A549 (cell line): ENCODE measurements at regions not wholly inside any gene's neighbourhood (a gene's known extent, or its start where the extent isn't known, plus 50 kb on each side); places are given as distances from the start of the nearest gene placed in this dataset.

Experiments
- ATAC-seq, 2 experiments: fragments of 200-7000 bp in 1 of 2; fragments of >200 bp in 1 of 2; cut with Nextera tagmentation in 1 of 2; cut with Tn5 transposase in 1 of 2; 3 replicates each; pipeline versions ENCODE4 v1.8.0 to v1.9.1; 2018 to 2020; ENCODE audit warnings: mild to moderate bottlenecking in 1 of 2, moderate library complexity in 1 of 2
- CTCF ChIA-PET: fragments of 300-600 bp; sonication (Branson Sonifier 250); formaldehyde crosslinking; extraction: SDS; loops from one replicate; lab custom pipeline; 2021; ENCODE audit warnings: antibody characterized with exemption, inconsistent platforms; lab: Yijun Ruan, JAX
- POLR2A ChIA-PET: fragments of 350-600 bp; formaldehyde crosslinking; extraction: SDS; loops from one replicate; lab custom pipeline; 2021; ENCODE audit warnings: antibody characterized with exemption, inconsistent platforms; lab: Yijun Ruan, JAX
- DNase-seq, 2 experiments: peaks; one replicate each; pipeline versions ENCODE4 v3.0.0 to v3.0.0-alpha.2; 2011 to 2016; ENCODE audit warnings: low read depth in 1 of 2, low spot score in 1 of 2
- FAIRE-seq: peaks from 2 replicates; lab custom pipeline; 2011; peaks lifted over from hg19 to GRCh38; lab: Jason Lieb, UNC
- H3K27ac ChIP-seq, 2 experiments: fragments of >200 bp; sonication (Bioruptor Twin); formaldehyde crosslinking; 3 replicates each; pipeline ENCODE4 v1.5.1; 2016 to 2017
- H3K4me1 ChIP-seq: fragments of >200 bp; sonication (Bioruptor Twin); formaldehyde crosslinking; 3 replicates; pipeline ENCODE4 v1.6.1; 2016
- H3K4me2 ChIP-seq: fragments of >200 bp; sonication (Bioruptor Twin); formaldehyde crosslinking; 3 replicates; pipeline ENCODE4 v1.6.1; 2016
- H3K4me3 ChIP-seq: fragments of >200 bp; sonication (Bioruptor Twin); formaldehyde crosslinking; 3 replicates; pipeline ENCODE4 v1.5.1; 2016
- H3K9me3 ChIP-seq: fragments of >200 bp; sonication (Bioruptor Twin); formaldehyde crosslinking; 3 replicates; pipeline ENCODE4 v1.6.1; 2016
- CHD4 ChIP-seq: fragments of 200-600 bp; sonication (generic); IDR thresholded peaks from 2 replicates; pipeline ENCODE4 v1.6.1; 2016; ENCODE audit warnings: antibody characterized with exemption, mild to moderate bottlenecking, borderline replicate concordance
- CTCF ChIP-seq: fragments of >200 bp; sonication (Bioruptor Twin); formaldehyde crosslinking; IDR thresholded peaks from 3 replicates; pipeline ENCODE4 v1.5.1; 2016
- E2F6 ChIP-seq: IDR thresholded peaks from 2 replicates; pipeline ENCODE4 v1.6.1; 2012; ENCODE audit warnings: low read depth, borderline replicate concordance
- EHMT2 ChIP-seq: fragments of 200-600 bp; sonication (generic); IDR thresholded peaks from 2 replicates; pipeline ENCODE4 v1.6.1; 2016; ENCODE audit warnings: antibody characterized with exemption, low read depth, mild to moderate bottlenecking, moderate library complexity
- ELK1 ChIP-seq: fragments of 150-350 bp; IDR thresholded peaks from 2 replicates; pipeline ENCODE4 v1.6.1; 2014; ENCODE audit warnings: low read depth, mild to moderate bottlenecking, low read length
- FOSB ChIP-seq: fragments of 250-450 bp; sonication (Bioruptor Pico); IDR thresholded peaks from 2 replicates; pipeline ENCODE4 v1.5.0; 2020; ENCODE audit warnings: mild to moderate bottlenecking, moderate library complexity
- GATA3 ChIP-seq: IDR thresholded peaks from 2 replicates; pipeline ENCODE4 v1.6.1; 2012; ENCODE audit warnings: borderline replicate concordance
- HOXB13 ChIP-seq: fragments of 250-450 bp; sonication (Bioruptor Pico); IDR thresholded peaks from 2 replicates; pipeline ENCODE4 v1.5.0; 2020; ENCODE audit warnings: low read depth, mild to moderate bottlenecking, moderate library complexity
- JUN ChIP-seq, 2 experiments: fragments of >200 bp; sonication (Bioruptor Twin); formaldehyde crosslinking; IDR thresholded peaks; 2 replicates in 1 of 2; 3 replicates in 1 of 2; pipeline ENCODE4 v1.6.1; 2016 to 2017
- JUNB ChIP-seq: fragments of >200 bp; sonication (Bioruptor Twin); formaldehyde crosslinking; IDR thresholded peaks from 2 replicates; pipeline ENCODE4 v1.6.1; 2016
- MAFK ChIP-seq: fragments of 450-650 bp; IDR thresholded peaks from 2 replicates; pipeline ENCODE4 v1.6.1; 2014; ENCODE audit not compliant: partially characterized antibody
- MAX ChIP-seq: IDR thresholded peaks from 2 replicates; pipeline ENCODE4 v1.6.1; 2012
- MYC ChIP-seq: IDR thresholded peaks from 2 replicates; pipeline ENCODE4 v1.6.1; 2012; ENCODE audit warnings: mild to moderate bottlenecking, inconsistent platforms, low read length, improper control_type of control experiment, borderline replicate concordance
- NFE2L2 ChIP-seq: fragments of 150-350 bp; conservative IDR thresholded peaks from 2 replicates; pipeline ENCODE4 v1.6.1; 2014; ENCODE audit warnings: low read length
- NR3C1 ChIP-seq: fragments of >200 bp; sonication (Bioruptor Twin); formaldehyde crosslinking; IDR thresholded peaks from 3 replicates; pipeline ENCODE4 v1.6.1; 2017
- PHF8 ChIP-seq: fragments of 200-600 bp; sonication (generic); IDR thresholded peaks from 2 replicates; pipeline ENCODE4 v1.6.1; 2016; ENCODE audit warnings: low read depth, mild to moderate bottlenecking, antibody characterized with exemption, moderate library complexity, borderline replicate concordance
- POLR2AphosphoS2 ChIP-seq: conservative IDR thresholded peaks from 2 replicates; pipeline ENCODE4 v1.6.1; 2012; ENCODE audit warnings: low read length, improper control_type of control experiment, inconsistent platforms
- RNF2 ChIP-seq: fragments of 200-600 bp; sonication (generic); IDR thresholded peaks from 2 replicates; pipeline ENCODE4 v1.6.1; 2016; ENCODE audit warnings: low read depth, mild to moderate bottlenecking, antibody characterized with exemption, moderate library complexity, borderline replicate concordance
- TP53 ChIP-seq: fragments of 250-450 bp; sonication (Bioruptor Pico); IDR thresholded peaks from 2 replicates; pipeline ENCODE4 v1.5.0; 2021; ENCODE audit warnings: mild to moderate bottlenecking, moderate library complexity
- ZNF302 ChIP-seq: fragments of 250-450 bp; sonication (Bioruptor Pico); IDR thresholded peaks from 2 replicates; pipeline ENCODE4 v1.9.0; 2021; ENCODE audit warnings: inconsistent platforms, mild to moderate bottlenecking, moderate library complexity
- WGBS: methylation state at CpG from one replicate; pipeline ENCODE4 v1.1.6; 2017; ENCODE audit errors: missing lambda C conversion rate; 5-methylcytosine and 5-hydroxymethylcytosine counted together

- FAIRE-seq: no peak
- ATAC-seq: no peak
- WGBS: 26% methylated on average over 8 of the region's 8 CpGs
Observed at GRCh38 chr19:21604951-21605476, 99.6 kb downstream of the ZNF429 start.

More at GRCh38 chr19:21604951-21605476, 99.6 kb downstream of the ZNF429 start:
- H3K4me1 ChIP-seq: no peaks in the 10 kb centered on the region
- POLR2A ChIA-PET: no interaction called here
- no peak for TF ChIP-seq CHD4
- TF ChIP-seq HOXB13 (CRISPR knock-in tag): no peak
- TF ChIP-seq TP53 (CRISPR knock-in tag): no peak
- TF ChIP-seq GATA3: no peak
- TF ChIP-seq MAX: no peak
- no peak for TF ChIP-seq ZNF302 (CRISPR knock-in tag)
- no peak for TF ChIP-seq ELK1
- no peak for TF ChIP-seq RNF2
- TF ChIP-seq FOSB: no peak
- no peak for TF ChIP-seq E2F6
- TF ChIP-seq JUNB: no peak
- no peak for TF ChIP-seq MAFK
- no peak for TF ChIP-seq PHF8
- no peak for TF ChIP-seq EHMT2
- no peak for TF ChIP-seq MYC
- TF ChIP-seq POLR2AphosphoS2: no peak
- TF ChIP-seq CTCF: no peak
- TF ChIP-seq JUN (IDR thresholded peaks at IDR 0.05): no peak
- TF ChIP-seq NFE2L2: no peak
- no peak for TF ChIP-seq NR3C1
- CTCF ChIA-PET: no interaction called here
- DNase-seq: no peak
- H3K4me2 ChIP-seq: no peak overlapping the region
- no peak overlapping the region for H3K27ac ChIP-seq
- no peaks in the 10 kb centered on the region for H3K9me3 ChIP-seq
- no peak overlapping the region for H3K4me3 ChIP-seq
